ENCODE measurements at regions not wholly inside any gene's neighbourhood (a gene's known extent, or its start where the extent isn't known, plus 50 kb on each side); places are given as distances from the start of the nearest gene placed in this dataset.
A peak's percentile ranks its signal among the peaks of the same experiment; 100 is the strongest.

- no peaks in the 10 kb centered on the region for H3K4me1 ChIP-seq
- 75 to 86% (median 80%) methylated on average over 5 to 20 of the region's 20 CpGs for WGBS, 4 donors
- ATAC-seq = no peak
- no peaks in the 10 kb centered on the region for H3K36me3 ChIP-seq
- H3K9me3 ChIP-seq = no peaks in the 10 kb centered on the region
- no peak overlapping the region for H3K27ac ChIP-seq
- H3K27me3 ChIP-seq = peaks cover 0 to 28% (median 4%) of the 10 kb centered on the region in 9 donors
- intact Hi-C loops (cut with DNase I) = no loop called here
- TF ChIP-seq CTCF (IDR thresholded peaks at IDR 0.05) = no peak
- no peak for TF ChIP-seq POLR2A (IDR thresholded peaks at IDR 0.05)
- DNase-seq = no peak
- no peak overlapping the region for H3K4me3 ChIP-seq
Measured at GRCh38 chr22:49152939-49153770, 674.5 kb downstream of the BRD1 start.

- no peak for ATAC-seq
- no peaks in the 10 kb centered on the region for H3K36me3 ChIP-seq
- DNase-seq = peak in 1 of 5 donors; percentile 46
- peaks cover 0 to 28% (median 4%) of the 10 kb centered on the region in 9 donors for H3K27me3 ChIP-seq
- no peaks in the 10 kb centered on the region for H3K9me3 ChIP-seq
- no peak for TF ChIP-seq CTCF (IDR thresholded peaks at IDR 0.05)
- no peak for TF ChIP-seq POLR2A (IDR thresholded peaks at IDR 0.05)
- H3K27ac ChIP-seq = no peak overlapping the region
- H3K4me1 ChIP-seq = no peaks in the 10 kb centered on the region
- intact Hi-C loops (cut with DNase I) = no loop called here
- no peak overlapping the region for H3K4me3 ChIP-seq
- 11 to 38% (median 24%) methylated on average over 6 to 13 of the region's 13 CpGs for WGBS, 4 donors
Measured at GRCh38 chr22:49152127-49152938, 675.3 kb downstream of the BRD1 start.

- no peaks in the 10 kb centered on the region for H3K9me3 ChIP-seq
- peaks cover 0 to 28% (median 4%) of the 10 kb centered on the region in 9 donors for H3K27me3 ChIP-seq
- H3K27ac ChIP-seq = no peak overlapping the region
- TF ChIP-seq CTCF (IDR thresholded peaks at IDR 0.05) (no peak), POLR2A (IDR thresholded peaks at IDR 0.05) (no peak)
- WGBS, 4 donors = 54 to 68% (median 65%) methylated on average over 19 to 24 of the region's 24 CpGs
- intact Hi-C loops (cut with DNase I) = no loop called here
- ATAC-seq = peak in 1 of 4 donors; percentile 25
- H3K36me3 ChIP-seq = no peaks in the 10 kb centered on the region
- no peaks in the 10 kb centered on the region for H3K4me1 ChIP-seq
- H3K4me3 ChIP-seq = no peak overlapping the region
- DNase-seq = peak in 1 of 5 donors; percentile 45
Measured at GRCh38 chr22:49151256-49152126, 676.2 kb downstream of the BRD1 start.

All from heart left ventricle (tissue), 16 donors.